ENCODE measurements at regions not wholly inside any gene's neighbourhood (a gene's known extent, or its start where the extent isn't known, plus 50 kb on each side); places are given as distances from the start of the nearest gene placed in this dataset.

DNA sequence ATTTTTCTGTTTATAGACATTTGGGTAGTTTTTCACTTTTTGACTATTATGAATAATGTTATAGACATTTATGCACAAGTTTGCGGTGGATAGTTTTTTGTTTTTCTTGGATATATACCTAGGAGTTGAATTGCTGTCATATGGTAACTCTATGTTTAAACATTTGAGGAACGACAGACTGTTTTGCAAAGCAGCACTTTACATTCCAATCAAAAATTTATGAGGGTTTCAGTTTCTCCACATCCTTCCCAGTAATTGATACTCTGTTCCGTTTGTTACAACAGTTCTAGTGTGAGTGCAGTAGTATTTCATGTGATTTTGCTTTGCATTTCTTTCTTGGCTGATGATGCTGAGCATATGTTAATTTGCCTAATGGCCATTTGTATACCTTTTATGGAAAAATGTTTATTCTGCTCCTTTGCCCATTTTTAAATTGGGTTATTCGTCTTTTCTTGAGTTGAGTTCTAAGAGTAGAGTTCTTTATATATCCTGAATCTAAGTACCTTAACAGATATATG is 617.3 kb upstream of the LRATD1 start:
- in situ Hi-C loops (cut with MboI; ENCODE audit: low sequenced_read_pairs, unreplicated experiment) = no loop called here
- TF ChIP-seq, protein P1, sequence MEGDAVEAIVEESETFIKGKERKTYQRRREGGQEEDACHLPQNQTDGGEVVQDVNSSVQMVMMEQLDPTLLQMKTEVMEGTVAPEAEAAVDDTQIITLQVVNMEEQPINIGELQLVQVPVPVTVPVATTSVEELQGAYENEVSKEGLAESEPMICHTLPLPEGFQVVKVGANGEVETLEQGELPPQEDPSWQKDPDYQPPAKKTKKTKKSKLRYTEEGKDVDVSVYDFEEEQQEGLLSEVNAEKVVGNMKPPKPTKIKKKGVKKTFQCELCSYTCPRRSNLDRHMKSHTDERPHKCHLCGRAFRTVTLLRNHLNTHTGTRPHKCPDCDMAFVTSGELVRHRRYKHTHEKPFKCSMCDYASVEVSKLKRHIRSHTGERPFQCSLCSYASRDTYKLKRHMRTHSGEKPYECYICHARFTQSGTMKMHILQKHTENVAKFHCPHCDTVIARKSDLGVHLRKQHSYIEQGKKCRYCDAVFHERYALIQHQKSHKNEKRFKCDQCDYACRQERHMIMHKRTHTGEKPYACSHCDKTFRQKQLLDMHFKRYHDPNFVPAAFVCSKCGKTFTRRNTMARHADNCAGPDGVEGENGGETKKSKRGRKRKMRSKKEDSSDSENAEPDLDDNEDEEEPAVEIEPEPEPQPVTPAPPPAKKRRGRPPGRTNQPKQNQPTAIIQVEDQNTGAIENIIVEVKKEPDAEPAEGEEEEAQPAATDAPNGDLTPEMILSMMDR (IDR thresholded peaks at IDR 0.05; ENCODE audit: borderline replicate concordance, control extremely low read depth, extremely low read depth, insufficient read depth, missing control alignments) = no peak
- no peak for DNase-seq (ENCODE audit: low spot score)

DNA sequence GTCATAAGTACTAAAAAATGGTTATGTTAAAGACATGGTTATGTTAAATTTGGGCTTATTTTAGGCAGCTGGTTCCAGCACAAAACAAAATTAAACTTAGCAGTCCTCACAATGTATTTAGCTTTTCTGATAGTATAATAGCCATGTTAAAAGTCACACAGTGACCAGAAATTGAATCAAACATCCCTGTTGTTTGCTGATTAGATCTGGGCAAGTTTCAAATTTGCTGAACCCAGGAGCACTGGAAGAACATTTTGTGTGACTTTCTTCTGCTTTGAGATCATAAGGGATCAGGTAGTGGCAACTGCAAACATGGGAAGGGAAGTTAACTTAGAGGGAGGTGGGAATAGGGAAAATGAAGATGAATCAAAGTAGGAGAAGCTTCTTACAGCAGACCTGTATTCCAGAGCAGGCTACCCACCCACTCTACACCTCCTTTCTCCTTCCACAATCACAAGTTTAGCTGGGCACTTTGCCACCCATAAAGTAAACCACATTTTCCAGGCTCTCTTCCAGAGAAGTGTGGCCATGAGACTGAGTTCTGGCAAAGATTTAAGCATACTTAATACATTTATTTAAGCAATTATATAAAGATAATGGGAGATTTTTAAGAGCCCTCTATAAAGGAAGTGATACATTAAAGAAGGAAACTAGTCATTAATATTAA is 616.1 kb upstream of the LRATD1 start:
- TF ChIP-seq, protein P1 (IDR thresholded peaks at IDR 0.05; ENCODE audit: borderline replicate concordance, control extremely low read depth, extremely low read depth, insufficient read depth, missing control alignments) = no peak
- in situ Hi-C loops (cut with MboI; ENCODE audit: low sequenced_read_pairs, unreplicated experiment) = no loop called here
- DNase-seq (ENCODE audit: low spot score) = no peak

DNA sequence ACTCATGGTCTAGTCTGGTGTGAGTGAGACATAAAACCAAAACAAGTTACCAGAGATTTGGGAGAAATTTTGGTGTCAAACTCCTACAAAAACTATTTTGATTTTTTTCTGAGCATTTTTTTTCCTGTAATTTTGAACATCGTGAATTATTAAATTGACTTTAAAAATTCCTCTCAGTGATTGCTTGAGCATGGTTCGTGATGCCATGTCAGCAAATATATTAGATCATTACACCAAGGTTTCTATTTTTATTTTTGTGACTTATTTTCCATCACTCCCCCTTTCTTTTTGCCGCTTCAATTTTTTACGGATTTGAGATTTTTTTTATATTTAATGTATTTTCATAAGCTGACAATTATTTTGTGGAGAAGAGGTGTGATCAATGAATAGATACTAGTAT is 613.9 kb upstream of the LRATD1 start:
- in situ Hi-C loops (cut with MboI; ENCODE audit: low sequenced_read_pairs, unreplicated experiment) = no loop called here
- DNase-seq (ENCODE audit: low spot score) = no peak
- TF ChIP-seq, protein P1 (IDR thresholded peaks at IDR 0.05; ENCODE audit: borderline replicate concordance, control extremely low read depth, extremely low read depth, insufficient read depth, missing control alignments) = no peak

DNA sequence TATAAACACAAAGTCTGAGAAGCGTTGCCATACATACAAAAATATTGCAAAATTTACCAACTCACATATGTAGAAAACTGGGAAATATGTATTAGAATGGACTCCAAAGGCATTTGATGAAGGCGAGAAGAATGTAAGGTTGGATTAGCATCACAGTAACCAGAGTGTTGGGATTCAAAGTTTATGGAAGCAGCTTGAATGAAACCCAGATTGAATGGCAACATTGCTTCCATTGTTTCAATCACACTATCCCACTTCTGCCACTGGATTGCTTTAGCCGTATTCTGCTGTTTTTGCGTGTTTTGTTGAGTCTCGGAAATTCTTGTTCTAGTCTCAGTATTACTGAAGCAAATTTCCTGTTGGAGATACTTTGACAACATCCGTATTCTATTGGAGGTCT is 609.0 kb upstream of the LRATD1 start:
- in situ Hi-C loops (cut with MboI; ENCODE audit: low sequenced_read_pairs, unreplicated experiment) = no loop called here
- no peak for DNase-seq (ENCODE audit: low spot score)
- TF ChIP-seq, protein P1 (IDR thresholded peaks at IDR 0.05; ENCODE audit: borderline replicate concordance, control extremely low read depth, extremely low read depth, insufficient read depth, missing control alignments) = no peak

DNA sequence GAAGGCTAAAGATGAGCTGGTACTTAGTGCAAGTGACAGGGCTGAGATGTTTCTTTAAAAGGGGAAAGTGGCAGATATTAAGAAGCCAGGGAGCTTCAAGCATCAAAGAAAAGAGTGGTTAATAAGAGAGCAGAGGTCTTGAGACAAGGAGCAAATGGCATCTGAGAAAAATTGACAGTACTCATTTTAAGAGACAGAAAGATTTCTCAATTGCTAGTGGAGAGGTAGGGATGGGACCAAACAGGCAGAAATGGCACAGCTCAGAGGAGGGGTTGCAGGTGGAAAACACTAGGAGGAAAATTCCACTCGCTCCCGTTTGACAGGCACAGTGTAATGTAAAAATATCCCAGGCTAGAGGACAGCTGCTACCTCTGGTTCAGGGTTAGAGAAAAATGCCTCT is 593.4 kb upstream of the LRATD1 start:
- in situ Hi-C loops (cut with MboI; ENCODE audit: low sequenced_read_pairs, unreplicated experiment) = no loop called here
- TF ChIP-seq, protein P1 (IDR thresholded peaks at IDR 0.05; ENCODE audit: borderline replicate concordance, control extremely low read depth, extremely low read depth, insufficient read depth, missing control alignments) = no peak
- DNase-seq (ENCODE audit: low spot score) = no peak

DNA sequence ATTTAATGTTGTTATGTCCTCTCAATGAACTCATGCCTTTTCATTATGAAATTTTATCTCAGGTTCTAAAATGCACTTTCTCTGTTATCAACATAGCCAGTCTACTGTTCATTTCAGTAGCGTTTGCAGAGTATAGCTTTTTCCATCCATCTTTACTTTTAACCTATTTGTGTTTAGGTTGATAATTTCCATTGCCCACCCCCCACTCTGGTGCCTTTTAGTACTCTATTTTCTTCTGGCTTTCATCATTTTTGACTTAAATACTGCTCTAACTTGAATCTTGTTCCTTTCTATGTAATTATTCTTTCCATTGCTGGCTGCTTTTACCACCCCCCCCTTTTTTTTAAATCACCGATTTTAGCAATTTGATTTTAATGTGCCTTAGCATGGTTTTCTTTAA is 585.0 kb upstream of the LRATD1 start:
- in situ Hi-C loops (cut with MboI; ENCODE audit: low sequenced_read_pairs, unreplicated experiment) = no loop called here
- no peak for DNase-seq (ENCODE audit: low spot score)
- TF ChIP-seq, protein P1 (IDR thresholded peaks at IDR 0.05; ENCODE audit: borderline replicate concordance, control extremely low read depth, extremely low read depth, insufficient read depth, missing control alignments) = no peak
